ENCODE measurements at regions not wholly inside any gene's neighbourhood (a gene's known extent, or its start where the extent isn't known, plus 50 kb on each side); places are given as distances from the start of the nearest gene placed in this dataset.

- H3K4me1 ChIP-seq (ENCODE audit: insufficient read depth, low read length, poor library complexity, severe bottlenecking), result no peaks in the 10 kb centered on the region
- no peaks in the 10 kb centered on the region for H3F3A ChIP-seq (ENCODE audit: low read depth)
- H2AFZ ChIP-seq (ENCODE audit: low read length), result no peak overlapping the region
- H3K9me2 ChIP-seq (replicated peaks; ENCODE audit: low read depth, low read length), result no peaks in the 10 kb centered on the region
- H3K79me2 ChIP-seq (ENCODE audit: insufficient read depth, low read length), result no peaks in the 10 kb centered on the region
- no peaks in the 10 kb centered on the region for H3K27me3 ChIP-seq (ENCODE audit: insufficient read depth, low read length, poor library complexity, severe bottlenecking)
- H3K9me3 ChIP-seq (ENCODE audit: insufficient read depth, low read depth, low read length), result no peaks in the 10 kb centered on the region
- no peak overlapping the region for H3K4me2 ChIP-seq (ENCODE audit: low read depth, low read length, poor library complexity, severe bottlenecking)
- TF ChIP-seq EZH2phosphoT487 (IDR thresholded peaks at IDR 0.05; ENCODE audit: borderline replicate concordance) (no peak), CTCF (conservative IDR thresholded peaks at IDR 0.05; ENCODE audit: low read length) (no peak)
- H3K9ac ChIP-seq (ENCODE audit: low read depth, low read length, poor library complexity, severe bottlenecking), result no peak overlapping the region
- H4K20me1 ChIP-seq (ENCODE audit: insufficient read depth, low read length, poor library complexity, severe bottlenecking), result no peaks in the 10 kb centered on the region
- no peaks in the 10 kb centered on the region for H3K36me3 ChIP-seq (ENCODE audit: insufficient read depth, low read length)
- no peak overlapping the region for H3K4me3 ChIP-seq (ENCODE audit: low read length, poor library complexity, severe bottlenecking)
Observed at GRCh38 chrX:140362861-140363260, 142.0 kb downstream of the SOX3 start.

GRCh38 chrX:140360924-140361323, 143.9 kb downstream of the SOX3 start:
- no peak overlapping the region for H3K4me2 ChIP-seq (ENCODE audit: low read depth, low read length, poor library complexity, severe bottlenecking)

GRCh38 chrX:140360284-140360683, 144.6 kb downstream of the SOX3 start:
- H3K4me3 ChIP-seq (ENCODE audit: low read length, poor library complexity, severe bottlenecking), result no peak overlapping the region
- TF ChIP-seq CTCF (conservative IDR thresholded peaks at IDR 0.05; ENCODE audit: low read length) (no peak), EZH2phosphoT487 (IDR thresholded peaks at IDR 0.05; ENCODE audit: borderline replicate concordance) (no peak)
- H3K27me3 ChIP-seq (ENCODE audit: insufficient read depth, low read length, poor library complexity, severe bottlenecking), result no peaks in the 10 kb centered on the region
- no peaks in the 10 kb centered on the region for H3K36me3 ChIP-seq (ENCODE audit: insufficient read depth, low read length)
- no peak overlapping the region for H3K9ac ChIP-seq (ENCODE audit: low read depth, low read length, poor library complexity, severe bottlenecking)
- no peak overlapping the region for H3K4me2 ChIP-seq (ENCODE audit: low read depth, low read length, poor library complexity, severe bottlenecking)
- no peaks in the 10 kb centered on the region for H3K9me3 ChIP-seq (ENCODE audit: insufficient read depth, low read depth, low read length)
- H3K79me2 ChIP-seq (ENCODE audit: insufficient read depth, low read length), result no peaks in the 10 kb centered on the region
- no peaks in the 10 kb centered on the region for H4K20me1 ChIP-seq (ENCODE audit: insufficient read depth, low read length, poor library complexity, severe bottlenecking)
- no peak overlapping the region for H2AFZ ChIP-seq (ENCODE audit: low read length)
- H3K9me2 ChIP-seq (replicated peaks; ENCODE audit: low read depth, low read length), result no peaks in the 10 kb centered on the region
- H3F3A ChIP-seq (ENCODE audit: low read depth), result no peaks in the 10 kb centered on the region
- no peaks in the 10 kb centered on the region for H3K4me1 ChIP-seq (ENCODE audit: insufficient read depth, low read length, poor library complexity, severe bottlenecking)

More at GRCh38 chrX:140360924-140361323, 143.9 kb downstream of the SOX3 start:
- Histone ChIP-seq H3K36me3 (ENCODE audit: insufficient read depth, low read length) (no peaks in the 10 kb centered on the region), H3K9me2 (replicated peaks; ENCODE audit: low read depth, low read length) (no peaks in the 10 kb centered on the region), H3F3A (ENCODE audit: low read depth) (no peaks in the 10 kb centered on the region), H3K9me3 (ENCODE audit: insufficient read depth, low read depth, low read length) (no peaks in the 10 kb centered on the region), H3K4me3 (ENCODE audit: low read length, poor library complexity, severe bottlenecking) (no peak overlapping the region), H2AFZ (ENCODE audit: low read length) (no peak overlapping the region), H4K20me1 (ENCODE audit: insufficient read depth, low read length, poor library complexity, severe bottlenecking) (no peaks in the 10 kb centered on the region), H3K9ac (ENCODE audit: low read depth, low read length, poor library complexity, severe bottlenecking) (no peak overlapping the region), H3K27me3 (ENCODE audit: insufficient read depth, low read length, poor library complexity, severe bottlenecking) (no peaks in the 10 kb centered on the region), H3K4me1 (ENCODE audit: insufficient read depth, low read length, poor library complexity, severe bottlenecking) (no peaks in the 10 kb centered on the region), H3K79me2 (ENCODE audit: insufficient read depth, low read length) (no peaks in the 10 kb centered on the region)
- TF ChIP-seq EZH2phosphoT487 (IDR thresholded peaks at IDR 0.05; ENCODE audit: borderline replicate concordance) (no peak), CTCF (conservative IDR thresholded peaks at IDR 0.05; ENCODE audit: low read length) (no peak)
